K562 (cell line): ENCODE measurements at regions not wholly inside any gene's neighbourhood (a gene's known extent, or its start where the extent isn't known, plus 50 kb on each side); places are given as distances from the start of the nearest gene placed in this dataset.

Experiments used
- CBX8 ChIP-seq: fragments of 200-600 bp; sonication (generic); IDR thresholded peaks from 2 replicates; pipeline ENCODE4 v1.6.1; 2012; ENCODE audit warnings: borderline replicate concordance, mixed run types, low read depth, mild to moderate bottlenecking, moderate library complexity, mixed read lengths, low read length, control low read depth, inconsistent platforms; ENCODE audit not compliant: poor library complexity, severe bottlenecking; ENCODE audit errors: extremely low read depth
- CHD7 ChIP-seq: fragments of 200-600 bp; sonication (generic); IDR thresholded peaks from one replicate; pipeline ENCODE4 v1.6.1; 2012; ENCODE audit warnings: mild to moderate bottlenecking, low read depth, low read length, inconsistent platforms
- CREB1 ChIP-seq, 2 experiments: sonication (generic) in 1 of 2; formaldehyde crosslinking in 1 of 2; IDR thresholded peaks; 2 replicates each; pipeline versions ENCODE4 v1.6.1 to v1.8.0; 2012 to 2022; ENCODE audit warnings: inconsistent platforms in 1 of 2, mild to moderate bottlenecking in 1 of 2, missing genetic modification reagents in 1 of 2, moderate library complexity in 1 of 2
- HBP1 ChIP-seq: fragments of 450-650 bp; formaldehyde crosslinking; IDR thresholded peaks from 2 replicates; pipeline ENCODE4 v1.4.0; 2022; ENCODE audit warnings: missing genetic modification characterization
- HMGN3 ChIP-seq: IDR thresholded peaks from 2 replicates; pipeline ENCODE4 v1.6.1; 2011; ENCODE audit warnings: borderline replicate concordance, low read depth, mild to moderate bottlenecking, mixed read lengths, low read length; ENCODE audit not compliant: insufficient read length; ENCODE audit errors: extremely low read depth
- IRF1 ChIP-seq: sonication (generic); formaldehyde crosslinking; IDR thresholded peaks from 2 replicates; pipeline ENCODE4 v1.8.0; 2022; ENCODE audit warnings: missing genetic modification reagents, mild to moderate bottlenecking, borderline replicate concordance
- KLF10 ChIP-seq: fragments of 250-450 bp; sonication (Bioruptor Pico); IDR thresholded peaks from 2 replicates; pipeline ENCODE4 v1.6.1; 2021; ENCODE audit warnings: matching md5 sums
- SP1 ChIP-seq: sonication (generic); formaldehyde crosslinking; IDR thresholded peaks from 2 replicates; pipeline ENCODE4 v1.8.1; 2022; ENCODE audit warnings: mild to moderate bottlenecking, missing genetic modification reagents
- TAL1 ChIP-seq: fragments of 450-650 bp; IDR thresholded peaks from 2 replicates; pipeline ENCODE4 v1.6.1; 2016; ENCODE audit warnings: mild to moderate bottlenecking
- ZFP91 ChIP-seq: sonication (generic); formaldehyde crosslinking; IDR thresholded peaks from 2 replicates; pipeline ENCODE4 v1.8.0; 2022; ENCODE audit warnings: mild to moderate bottlenecking, missing genetic modification reagents

GRCh38 chr11:86151174-86152005 lies 82.5 kb upstream of the PICALM start (continued):
- no peak for TF ChIP-seq CHD7
- no peak for TF ChIP-seq KLF10 (CRISPR knock-in tag)
- peak; percentile 38; the same call in 1 of the 2 replicates for TF ChIP-seq HBP1 (CRISPR knock-in tag)
- peak; percentile 83 for TF ChIP-seq CREB1 (IDR thresholded peaks at IDR 0.05)
- TF ChIP-seq CREB1 (CRISPR knock-in tag; IDR thresholded peaks at IDR 0.05), result peak; percentile 40; the same call in 1 of the 2 replicates
- peak; percentile 34 for TF ChIP-seq HMGN3
- no peak for TF ChIP-seq IRF1 (CRISPR knock-in tag)
- no peak for TF ChIP-seq CBX8
- TF ChIP-seq TAL1, result peak; percentile 99
- TF ChIP-seq ZFP91, result no peak
- peak; percentile 61 for TF ChIP-seq SP1
